Stimulated activated CD4-positive, alpha-beta T cell treated with anti-CD3 and anti-CD28 coated beads, TNF-alpha, amount 100 ng/mL, for 48 hours (primary cell): ENCODE measurements at regions not wholly inside any gene's neighbourhood (a gene's known extent, or its start where the extent isn't known, plus 50 kb on each side); places are given as distances from the start of the nearest gene placed in this dataset.

Experiments
- DNase-seq, 3 donors: peaks; one replicate each; pipeline ENCODE4 v3.0.0-alpha.2; 2020; ENCODE audit warnings: low read depth in 3 of 3

DNA sequence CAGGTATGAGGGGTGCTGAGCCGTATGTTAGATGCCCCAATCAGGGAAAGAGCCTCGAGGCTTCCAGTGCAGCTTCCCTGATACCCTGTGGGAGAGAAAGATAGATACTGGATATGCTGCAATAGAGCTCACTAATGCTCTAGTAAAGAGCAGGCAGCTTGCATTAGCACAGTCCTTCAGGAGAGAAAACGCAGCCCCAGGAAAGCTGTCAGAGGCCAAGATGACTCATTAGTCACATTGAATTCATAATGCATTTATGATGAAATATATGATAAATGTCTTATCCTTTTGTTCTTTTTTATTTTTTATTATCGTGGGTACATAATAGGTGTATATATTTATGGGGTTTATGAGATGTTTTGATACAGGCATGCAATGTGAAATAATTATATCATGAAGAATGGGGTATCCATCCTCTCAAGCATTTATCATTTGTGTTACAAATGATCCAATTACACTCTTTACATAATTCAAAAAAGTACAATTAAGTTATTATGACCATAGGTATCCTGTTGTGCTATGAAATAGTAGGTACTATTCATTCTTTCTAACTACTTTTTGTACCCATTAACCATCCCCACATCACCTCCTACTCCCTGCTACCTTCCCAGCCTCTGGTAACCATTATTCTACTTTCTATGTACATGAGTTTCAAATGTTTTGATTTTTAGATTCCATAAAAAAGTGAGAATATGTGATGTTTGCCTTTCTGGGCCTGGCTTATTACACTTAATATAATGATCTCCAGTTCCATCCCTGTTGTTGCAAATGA lies 94.5 kb upstream of the TOP3B start:
- DNase-seq, result no peak

DNA sequence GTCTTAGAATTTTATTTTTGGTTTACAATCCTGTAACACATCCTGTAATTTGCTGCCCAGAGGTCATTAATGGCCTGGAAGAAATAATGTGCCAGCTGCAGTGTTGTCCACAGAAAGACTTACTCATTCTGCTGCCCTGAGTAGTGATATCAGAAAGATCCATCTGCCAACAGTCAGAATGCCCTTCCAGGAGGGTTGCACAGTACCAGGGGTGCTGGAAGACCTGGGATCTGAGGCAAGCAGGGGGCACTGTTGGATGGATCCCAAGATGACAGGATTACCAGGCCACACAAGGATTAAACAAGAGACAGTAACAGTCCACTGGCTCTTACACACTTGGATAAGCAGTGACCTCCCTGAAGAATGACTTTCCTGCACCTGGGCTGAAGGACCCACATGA lies 93.8 kb upstream of the TOP3B start:
- no peak for DNase-seq

GRCh38 chr22:22075382-22076163 lies 93.0 kb upstream of the TOP3B start:
- no peak for DNase-seq

- no peak for DNase-seq
These were observed 92.2 kb upstream of the TOP3B start for GRCh38 chr22:22074634-22075381.

DNA sequence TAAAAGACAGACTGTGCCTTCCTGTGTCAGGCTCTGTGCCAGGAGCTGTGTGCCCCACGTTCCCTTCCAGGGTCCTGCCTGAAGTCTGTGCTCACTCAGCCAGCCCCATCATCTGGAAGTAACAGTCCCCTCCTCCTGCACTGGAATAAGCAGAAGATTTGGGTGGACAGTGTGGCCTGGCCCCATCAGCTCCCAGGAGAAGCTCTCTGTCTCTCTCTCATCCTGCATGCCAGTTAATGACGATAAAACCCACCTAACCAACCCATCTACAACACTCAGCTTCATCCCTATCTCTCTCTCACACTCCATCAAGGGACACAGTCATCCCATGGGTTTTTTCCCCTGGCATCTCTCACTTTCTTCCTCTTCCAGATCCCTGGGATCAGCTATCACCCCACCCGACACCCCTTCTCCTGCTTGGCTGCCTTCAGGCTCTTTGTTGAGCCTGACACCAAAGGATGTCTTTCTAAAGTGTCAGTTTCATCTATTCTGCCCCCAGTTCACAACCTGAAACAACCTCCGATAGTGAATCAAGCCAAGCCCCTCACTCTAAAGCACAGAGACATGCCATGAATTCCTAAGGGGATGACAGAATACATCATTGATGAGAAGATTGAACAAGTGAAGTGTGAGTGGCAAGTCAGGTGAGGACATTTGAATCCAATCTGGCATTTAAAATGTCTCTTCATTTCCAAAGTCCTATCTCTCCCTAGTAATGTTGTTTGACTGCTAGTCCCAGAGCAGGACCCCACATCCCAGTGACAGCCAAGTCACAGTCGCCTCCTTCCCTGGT lies 91.4 kb upstream of the TOP3B start:
- DNase-seq, result no peak

- DNase-seq, result no peak
These were observed 89.7 kb upstream of the TOP3B start for GRCh38 chr22:22072169-22072836.

- DNase-seq, result no peak
These were observed 88.9 kb upstream of the TOP3B start for GRCh38 chr22:22071455-22071854.

- no peak for DNase-seq
These were observed 87.8 kb upstream of the TOP3B start for GRCh38 chr22:22070371-22070824.

GRCh38 chr22:22069450-22070370 lies 87.1 kb upstream of the TOP3B start:
- DNase-seq, result no peak

DNA sequence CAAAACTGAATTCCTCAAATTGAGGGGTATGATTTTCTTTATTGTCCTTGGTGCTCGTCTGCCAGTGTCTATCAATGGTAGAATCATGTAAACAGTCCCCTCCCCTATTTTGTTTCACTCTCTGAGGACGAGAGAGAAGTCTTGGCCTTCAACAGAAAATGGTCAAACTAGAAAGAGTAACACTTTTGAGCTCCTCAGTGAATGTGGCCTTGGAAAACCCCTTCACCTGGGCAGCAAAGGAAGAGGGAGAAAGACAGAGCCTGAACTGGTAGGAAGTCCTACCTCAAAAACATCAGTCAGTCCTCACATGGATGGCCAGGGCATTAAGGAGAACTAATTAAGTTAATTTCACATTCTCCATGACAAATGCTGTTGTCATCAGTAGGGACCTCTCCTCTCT lies 86.1 kb upstream of the TOP3B start:
- DNase-seq, result no peak

- no peak for DNase-seq
These were observed 85.4 kb upstream of the TOP3B start for GRCh38 chr22:22068025-22068424.

DNA sequence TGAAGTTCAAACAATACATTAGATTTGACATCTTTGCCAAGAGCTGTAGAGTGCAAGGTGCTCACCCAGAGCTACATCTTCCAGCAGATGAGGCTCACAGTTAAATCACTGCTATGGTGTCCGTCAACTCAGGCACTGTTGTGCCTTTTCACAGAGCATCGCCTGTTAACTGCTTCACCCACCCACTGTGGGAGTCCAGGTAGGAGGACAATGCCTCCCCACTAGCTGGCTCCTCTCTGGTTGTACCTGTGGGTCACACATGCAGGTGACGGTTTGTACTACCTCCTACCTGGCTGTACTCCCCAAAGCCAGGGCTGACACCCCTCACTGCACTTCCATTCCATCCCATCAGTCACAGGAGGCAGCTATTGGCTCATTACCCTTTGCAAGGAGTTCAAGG lies 84.6 kb upstream of the TOP3B start:
- no peak for DNase-seq

- DNase-seq, result no peak
These were observed 82.0 kb upstream of the TOP3B start for GRCh38 chr22:22064580-22064979.

DNA sequence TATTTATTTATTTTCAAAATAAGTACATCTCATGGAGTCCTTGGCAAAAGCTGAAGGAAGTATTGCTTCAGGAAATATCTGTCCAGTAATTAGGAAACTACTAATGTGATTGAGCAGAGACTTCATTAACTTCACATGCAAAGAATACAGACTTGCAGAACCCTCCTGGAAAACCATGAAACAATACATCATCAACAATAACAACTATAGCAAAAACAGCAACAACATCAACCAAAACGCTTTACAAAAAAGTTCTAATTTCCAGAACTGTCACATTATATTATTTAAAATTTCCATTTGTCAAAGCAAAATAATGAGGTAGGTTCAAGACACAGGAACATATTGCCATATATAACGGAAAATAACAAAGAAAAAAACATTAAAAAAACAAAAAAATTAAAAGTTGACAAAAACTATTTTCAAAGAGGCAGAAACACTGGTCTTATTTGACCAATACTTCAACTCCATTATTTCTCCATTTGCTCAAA lies 79.8 kb upstream of the TOP3B start:
- no peak for DNase-seq

GRCh38 chr22:22061085-22062077 lies 78.8 kb upstream of the TOP3B start:
- no peak for DNase-seq

GRCh38 chr22:22060200-22061084 lies 77.9 kb upstream of the TOP3B start:
- DNase-seq, result peak; percentile 24 to 67 (median 52)

GRCh38 chr22:22059291-22060002 lies 76.9 kb upstream of the TOP3B start:
- no peak for DNase-seq
